ENCODE measurements at regions not wholly inside any gene's neighbourhood (a gene's known extent, or its start where the extent isn't known, plus 50 kb on each side); places are given as distances from the start of the nearest gene placed in this dataset.

DNA sequence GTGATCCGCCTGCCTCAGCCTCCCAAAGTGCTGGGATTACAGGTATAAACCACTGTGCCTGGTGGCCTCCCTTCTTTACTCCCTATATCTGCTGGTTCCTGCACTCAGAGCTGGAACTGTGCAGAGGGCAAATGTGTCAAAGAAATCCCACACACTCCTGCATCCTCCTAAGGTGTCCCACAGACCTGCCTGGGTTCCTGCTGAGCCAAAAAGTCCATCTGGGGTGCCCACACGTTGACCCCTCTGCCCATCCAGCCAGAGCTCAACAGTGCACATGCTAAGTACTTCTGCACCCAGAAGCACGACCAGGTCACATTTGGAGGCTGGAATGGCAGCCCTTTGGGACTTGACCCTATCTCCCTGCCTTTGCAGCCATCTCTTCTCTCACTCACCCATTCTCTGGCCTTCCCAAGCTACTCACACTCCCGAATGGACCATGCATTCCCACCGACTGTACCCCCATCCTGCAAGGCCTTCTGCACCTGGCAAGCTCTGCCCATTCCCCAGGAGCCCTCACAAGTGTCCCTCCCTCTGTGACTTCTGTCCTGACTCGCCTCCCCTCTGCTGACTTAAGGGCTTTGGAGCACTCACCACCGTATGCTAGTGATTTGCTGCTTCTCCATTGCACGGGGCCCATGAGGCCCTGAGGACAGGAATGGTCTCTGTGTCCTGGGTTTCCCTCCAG, 152.1 kb downstream of the KCTD15 start:
- no peak for DNase-seq

DNA sequence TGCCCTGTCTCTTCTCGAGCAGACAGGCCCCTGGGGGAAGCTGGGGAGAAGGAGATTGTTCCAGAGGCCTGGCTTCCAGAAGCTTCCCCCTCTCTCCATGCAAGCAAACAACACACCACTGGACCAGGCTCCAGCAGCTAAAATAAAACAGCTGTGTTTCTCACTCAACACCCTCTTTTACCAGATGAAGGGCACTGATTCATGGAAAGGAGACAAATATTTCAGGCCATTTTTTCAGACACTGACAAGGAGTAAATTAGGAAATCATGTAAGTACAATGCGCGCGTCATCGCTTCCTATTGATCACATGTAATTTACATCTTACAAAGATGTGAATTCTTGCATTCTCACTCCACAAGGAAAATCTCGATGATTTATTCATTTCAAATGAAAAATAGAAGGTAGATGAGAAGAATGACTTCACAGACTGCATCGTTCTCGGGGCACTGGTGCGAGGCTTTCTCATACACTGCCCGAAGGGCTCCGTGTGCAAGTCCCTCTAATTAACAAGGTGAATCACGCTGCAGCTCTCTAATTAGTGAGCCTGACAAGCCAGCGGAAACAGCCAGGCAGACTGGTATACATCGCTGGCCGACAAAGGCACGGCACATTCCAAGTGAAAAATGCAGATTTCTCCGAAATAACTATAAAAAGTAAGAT, 153.6 kb downstream of the KCTD15 start:
- DNase-seq, result no peak

DNA sequence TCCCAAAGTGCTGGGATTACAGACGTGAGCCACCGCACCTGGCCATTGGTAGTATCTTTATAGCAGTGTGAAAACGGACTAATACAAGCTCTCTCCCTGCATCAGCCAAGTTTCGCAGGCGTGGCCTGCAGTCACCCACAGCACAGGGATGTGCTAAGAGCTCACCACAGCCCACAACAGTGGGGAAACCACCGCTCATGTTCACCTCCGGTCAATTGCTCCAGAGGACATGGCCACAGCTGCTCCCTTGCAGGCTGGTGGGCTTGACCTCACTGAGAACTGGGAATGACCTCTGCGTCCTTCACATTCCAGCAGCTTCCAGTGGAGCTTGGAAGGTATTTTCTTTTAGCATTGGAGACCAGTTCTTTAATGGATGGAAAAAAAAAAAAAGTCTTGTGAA, 156.4 kb downstream of the KCTD15 start:
- no peak for DNase-seq

DNA sequence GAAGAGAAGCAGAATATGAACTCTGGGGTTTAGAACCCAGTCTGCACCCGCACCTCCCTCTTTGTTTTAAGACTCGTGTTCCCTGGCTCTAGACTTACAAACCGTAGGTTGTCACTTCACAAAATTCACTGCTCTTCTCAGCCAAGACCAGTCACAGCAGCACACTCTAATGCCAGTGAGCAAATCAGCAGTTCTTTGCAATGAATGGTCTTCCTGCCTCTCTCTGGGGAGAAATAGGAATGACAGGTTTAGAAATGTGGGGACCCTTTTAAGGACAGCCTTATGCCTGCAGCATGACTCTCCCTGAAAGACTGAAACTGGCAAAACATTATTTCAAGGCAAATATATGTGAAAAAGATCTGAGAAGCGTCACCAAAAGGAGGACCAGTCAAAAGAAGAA, 156.9 kb downstream of the KCTD15 start:
- no peak for DNase-seq

DNA sequence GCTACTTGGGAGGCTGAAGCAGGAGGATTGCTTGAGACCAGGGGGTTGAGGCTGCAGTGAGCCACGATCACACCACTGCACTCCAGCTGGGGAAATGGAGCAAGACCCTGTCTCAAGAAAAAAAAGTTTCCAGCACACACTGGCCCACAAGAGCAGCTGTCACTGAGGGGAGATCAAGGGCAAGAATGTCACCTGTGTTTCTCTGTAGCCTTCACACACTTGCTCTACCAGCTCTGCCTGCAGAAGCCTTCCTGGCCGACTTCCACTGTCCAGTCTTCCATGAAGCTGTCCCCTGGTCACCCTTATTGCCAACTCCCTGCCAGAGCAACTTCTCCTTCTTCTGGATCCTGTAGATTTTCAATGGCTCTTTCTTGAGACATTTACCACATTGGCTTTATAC, 158.0 kb downstream of the KCTD15 start:
- DNase-seq, result no peak

DNA sequence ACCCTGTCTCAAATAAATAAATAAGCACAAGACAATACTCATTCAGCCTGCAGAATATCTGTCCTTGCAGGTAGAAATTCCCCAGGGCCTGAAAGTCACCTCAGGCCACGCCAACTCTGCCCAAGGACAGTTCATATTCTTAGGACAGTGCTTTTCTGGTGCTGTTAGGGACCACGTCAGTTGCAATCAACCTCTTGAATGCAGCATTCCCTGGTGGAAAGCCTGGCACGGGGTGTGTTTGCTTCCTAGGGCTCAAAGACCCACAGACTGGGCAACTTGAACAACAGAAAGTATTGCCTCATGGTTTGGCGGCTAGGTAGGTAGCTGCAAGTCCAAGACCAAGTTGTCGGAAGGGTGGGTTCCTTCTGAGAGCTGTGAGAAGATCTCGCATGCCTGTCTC, 160.3 kb downstream of the KCTD15 start:
- no peak for DNase-seq

DNA sequence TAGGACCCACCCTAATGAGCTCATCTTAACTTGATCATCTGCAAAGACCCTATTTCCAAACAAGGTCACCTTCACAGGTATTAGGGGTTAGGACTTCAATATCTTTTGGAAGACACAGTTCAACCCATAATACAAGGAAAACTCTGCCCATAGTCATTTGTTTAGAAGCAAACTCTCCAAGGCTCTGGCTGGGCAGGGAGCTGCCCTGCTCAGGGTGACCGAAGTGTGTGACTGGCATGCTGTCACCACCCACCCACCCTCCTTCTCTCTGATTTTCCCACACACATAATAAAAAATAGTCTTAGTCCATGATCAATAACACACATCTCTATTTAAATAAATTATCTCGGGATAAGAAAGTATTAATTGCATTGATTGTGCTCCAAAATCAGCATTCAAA, 161.1 kb downstream of the KCTD15 start:
- DNase-seq, result no peak

DNA sequence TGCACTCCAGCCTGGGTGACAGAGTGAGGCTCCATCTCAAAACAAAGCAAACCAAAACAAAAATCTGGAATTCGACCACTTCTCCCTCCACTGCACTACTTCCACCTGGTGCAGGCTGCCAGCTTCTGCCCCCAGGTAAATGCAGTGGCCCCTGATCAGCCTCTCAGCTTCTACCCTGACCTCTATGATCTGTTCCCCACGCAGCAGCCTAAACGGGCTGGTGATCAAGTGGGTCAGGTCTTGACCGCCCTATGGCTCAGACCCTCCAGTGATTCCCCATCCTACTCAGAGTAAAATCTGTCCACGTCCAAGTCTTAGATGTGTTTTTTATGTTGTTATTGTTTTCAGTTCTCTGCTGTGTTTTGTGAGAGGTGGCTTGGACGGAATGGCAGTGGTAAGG, 163.9 kb downstream of the KCTD15 start:
- DNase-seq, result no peak

DNA sequence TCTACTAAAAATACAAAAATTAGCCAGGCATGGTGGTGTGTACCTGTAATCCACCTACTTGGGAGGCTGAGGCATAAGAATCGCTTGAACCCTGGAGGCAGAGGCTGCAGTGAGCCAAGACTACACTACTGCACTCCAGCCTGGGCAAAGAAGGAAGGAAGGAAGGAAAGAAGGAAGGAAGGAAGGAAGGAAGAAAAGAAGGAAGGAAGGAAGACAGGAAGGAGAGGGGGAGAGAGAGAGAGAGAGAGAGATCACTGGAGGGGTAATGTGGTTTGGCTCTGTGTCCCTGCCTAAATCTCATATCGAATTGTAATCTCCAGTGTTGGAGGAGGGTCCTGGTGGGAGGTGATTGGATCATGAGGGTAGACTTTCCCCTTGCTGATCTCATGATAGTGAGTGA, 165.5 kb downstream of the KCTD15 start:
- DNase-seq, result no peak

DNA sequence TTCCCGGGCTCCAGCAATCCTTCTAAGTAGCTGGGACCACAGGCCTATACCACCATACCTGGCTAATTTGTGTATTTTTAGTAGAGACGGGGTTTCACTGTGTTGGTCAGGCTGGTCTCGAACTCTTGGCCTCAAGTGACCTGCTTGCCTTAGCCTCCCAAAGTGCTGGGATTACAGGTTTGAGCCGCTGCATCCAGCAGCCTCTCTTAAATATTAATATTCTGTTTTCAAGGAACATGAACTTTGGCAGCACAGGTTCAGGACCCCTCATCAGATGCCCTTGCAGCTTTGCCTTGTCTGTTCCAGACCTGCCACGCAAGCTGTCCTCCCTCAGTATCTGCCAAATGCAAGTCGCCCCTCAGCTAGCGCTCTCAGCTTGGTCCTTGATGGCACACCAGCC, 166.8 kb downstream of the KCTD15 start:
- DNase-seq, result no peak

DNA sequence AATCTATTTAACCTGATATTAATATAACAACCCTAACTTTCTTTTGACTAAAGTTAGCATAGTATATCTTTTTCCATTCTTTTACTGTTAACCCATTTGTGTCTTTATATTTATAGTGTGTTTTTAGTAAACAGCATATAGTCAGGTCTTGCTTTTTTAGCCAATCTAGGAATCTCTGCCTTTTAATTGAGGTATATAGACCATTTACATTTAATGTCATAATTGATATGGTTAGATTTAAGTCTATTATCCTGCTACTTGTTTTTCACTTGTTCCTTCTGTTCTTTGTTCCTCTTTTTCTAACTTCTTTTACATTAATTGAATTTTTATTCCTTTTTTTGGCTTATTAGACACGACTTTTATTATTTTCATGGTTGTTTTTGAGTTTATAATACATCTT, 174.4 kb downstream of the KCTD15 start:
- no peak for DNase-seq

DNA sequence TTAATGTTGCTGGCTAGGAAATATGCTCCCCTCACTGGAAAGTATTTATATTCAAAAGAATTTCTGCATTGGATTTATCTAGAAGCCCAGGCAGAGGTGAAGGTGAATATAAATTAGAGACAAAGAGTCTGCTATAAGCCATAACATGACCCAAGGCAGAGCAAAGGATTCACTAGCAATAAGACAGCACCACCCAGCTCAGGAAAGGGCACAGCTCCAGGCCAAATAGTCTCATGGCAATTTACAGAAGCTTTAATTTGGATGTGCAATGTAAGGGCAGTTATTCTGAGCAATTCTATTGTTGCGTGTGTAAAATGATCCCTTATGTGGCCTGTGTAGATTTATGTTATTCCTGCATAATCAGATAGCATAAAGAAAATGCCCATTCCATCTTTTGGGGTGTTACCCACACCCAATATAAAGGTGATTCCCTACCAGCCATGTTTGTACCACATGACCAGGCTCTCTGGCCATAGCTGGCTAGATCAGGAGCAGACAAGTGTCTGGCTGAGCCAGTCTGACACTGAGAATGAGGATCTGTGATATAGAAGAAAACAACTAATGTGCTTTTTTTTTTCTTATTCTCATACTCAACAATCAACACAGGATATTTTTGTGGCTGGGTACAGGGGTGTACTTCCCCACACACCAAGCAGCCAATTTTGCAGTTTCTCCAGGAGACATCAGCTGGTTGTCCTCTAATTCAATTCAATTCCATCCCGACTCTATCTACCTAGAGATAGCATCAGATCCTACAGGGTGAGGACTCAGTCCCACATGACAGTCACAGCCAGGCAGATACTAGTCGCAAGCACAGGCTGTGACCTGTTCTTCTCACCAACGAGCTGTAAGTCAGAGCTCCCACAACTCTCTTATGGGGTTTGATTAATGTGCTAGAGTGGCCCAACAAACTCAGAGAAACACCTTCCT, 181.4 kb downstream of the KCTD15 start:
- no peak for DNase-seq

DNA sequence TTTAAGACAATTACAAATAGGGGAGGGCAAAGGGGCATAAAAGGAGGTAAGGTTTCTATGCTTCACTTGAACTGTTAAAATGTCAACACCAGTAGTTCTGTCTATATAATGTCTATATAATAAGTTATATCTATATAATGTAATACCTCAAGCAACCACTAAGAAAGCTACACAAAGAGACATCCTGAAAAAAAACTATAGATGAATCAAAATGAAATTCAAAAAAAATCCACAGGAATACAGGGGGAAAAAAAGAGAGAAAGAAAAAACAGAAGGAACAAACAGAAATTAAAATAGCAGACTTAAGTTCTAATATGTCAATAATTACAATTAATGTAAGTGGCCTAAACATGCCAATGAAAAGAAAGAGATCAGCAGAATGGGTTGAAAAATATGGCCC, 186.0 kb downstream of the KCTD15 start:
- no peak for DNase-seq

DNA sequence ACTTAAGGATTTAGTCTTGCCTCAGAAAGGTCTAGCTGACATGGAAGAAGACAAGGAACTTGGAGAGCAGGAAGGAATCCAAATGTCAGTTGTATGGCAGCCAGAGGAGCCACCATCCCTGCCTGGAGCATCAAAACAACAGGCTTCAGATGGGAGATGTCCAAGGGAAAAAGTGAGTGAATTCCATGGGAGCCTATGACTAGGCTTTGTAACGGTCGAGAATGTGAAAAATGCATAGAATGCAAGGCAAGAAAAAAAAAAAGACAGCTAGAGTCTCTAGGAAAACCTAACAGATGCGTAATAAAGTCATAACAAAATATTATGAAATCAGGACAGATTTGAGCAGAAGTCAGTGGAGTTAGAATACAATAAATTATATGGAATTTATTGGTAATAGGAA, 183.7 kb upstream of the LSM14A start:
- no peak for DNase-seq

DNA sequence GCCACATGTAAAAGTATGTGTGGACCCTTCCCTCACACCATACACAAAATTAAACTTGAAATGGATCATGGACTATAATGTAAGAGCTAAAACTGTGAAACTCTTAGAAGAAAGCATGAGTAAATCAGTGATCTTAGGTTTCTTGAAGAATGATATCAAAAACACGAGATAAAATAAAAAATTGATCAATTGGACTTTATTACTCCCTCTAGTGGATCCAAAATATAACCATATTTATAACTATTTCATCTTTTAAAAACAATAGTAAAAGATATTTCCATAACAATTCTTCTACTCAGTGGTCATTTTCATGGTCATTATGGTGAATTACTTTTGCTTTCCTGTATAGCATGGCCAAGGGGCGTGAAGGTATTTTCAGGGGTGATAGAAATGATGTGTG, 174.6 kb upstream of the LSM14A start:
- no peak for DNase-seq

DNA sequence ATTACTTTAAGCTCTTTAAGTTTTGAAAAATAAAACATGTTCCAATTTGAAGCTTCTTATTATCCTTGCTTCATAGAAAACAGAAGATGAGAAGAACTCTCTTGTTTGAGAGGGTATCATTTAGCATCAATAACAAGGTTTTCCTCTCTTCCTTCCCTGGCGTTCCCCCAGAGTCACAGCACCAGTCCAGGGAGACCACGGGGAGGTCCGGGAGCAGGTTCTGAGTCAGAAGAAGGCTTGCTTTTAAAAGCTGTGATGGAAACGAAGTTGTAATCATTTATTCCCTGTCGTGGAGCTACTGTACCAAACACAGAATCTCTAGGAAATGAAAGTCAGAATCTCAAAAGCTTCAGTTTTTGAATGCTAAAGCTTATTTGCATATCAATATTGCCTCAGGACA, 174.0 kb upstream of the LSM14A start:
- DNase-seq, result no peak

DNA sequence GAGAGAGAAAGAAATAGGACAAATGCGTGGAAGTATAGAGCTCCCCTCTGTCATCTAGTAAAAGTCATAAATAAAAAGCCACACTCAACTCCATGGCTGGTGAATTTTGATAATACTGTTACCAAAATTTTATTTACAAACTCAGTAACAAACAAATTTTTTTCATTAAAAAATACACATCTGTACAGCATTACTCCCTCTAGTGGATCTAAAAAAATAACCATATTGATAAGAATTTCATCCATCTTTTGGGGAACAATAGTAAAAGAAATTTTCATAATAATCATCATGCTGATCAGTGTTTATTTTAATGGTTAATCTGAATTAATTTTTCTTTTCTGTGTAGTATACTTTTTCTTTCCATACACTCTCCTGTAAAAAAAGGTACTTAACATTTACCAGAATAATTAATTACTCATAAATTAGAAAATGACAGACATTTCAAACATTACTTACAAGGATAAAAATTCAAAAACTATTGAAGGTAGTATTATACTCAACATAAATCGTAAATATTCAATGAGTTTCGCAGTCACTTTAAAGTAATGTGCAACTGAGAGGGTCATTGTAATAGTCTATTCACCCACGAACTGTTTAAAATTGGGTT, 173.5 kb upstream of the LSM14A start:
- no peak for DNase-seq

DNA sequence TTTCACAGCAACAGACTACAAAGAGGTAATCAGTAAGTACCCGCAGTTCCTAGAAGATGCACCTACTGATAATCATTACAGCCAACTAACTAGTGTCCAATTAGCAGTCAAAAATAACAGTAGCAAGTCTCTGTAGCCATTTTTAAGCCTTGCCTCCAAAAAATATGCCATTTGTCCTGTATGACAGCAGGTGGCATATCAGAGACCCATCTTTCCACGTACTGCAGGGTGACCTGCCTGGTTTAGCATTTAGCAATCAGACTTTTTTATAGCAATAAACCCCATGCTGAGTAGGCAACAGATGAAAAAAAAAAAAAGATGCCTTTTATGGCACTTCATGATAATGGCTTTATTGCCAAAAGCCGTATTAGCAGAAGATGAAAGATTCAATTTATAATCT, 155.3 kb upstream of the LSM14A start:
- DNase-seq, result no peak

DNA sequence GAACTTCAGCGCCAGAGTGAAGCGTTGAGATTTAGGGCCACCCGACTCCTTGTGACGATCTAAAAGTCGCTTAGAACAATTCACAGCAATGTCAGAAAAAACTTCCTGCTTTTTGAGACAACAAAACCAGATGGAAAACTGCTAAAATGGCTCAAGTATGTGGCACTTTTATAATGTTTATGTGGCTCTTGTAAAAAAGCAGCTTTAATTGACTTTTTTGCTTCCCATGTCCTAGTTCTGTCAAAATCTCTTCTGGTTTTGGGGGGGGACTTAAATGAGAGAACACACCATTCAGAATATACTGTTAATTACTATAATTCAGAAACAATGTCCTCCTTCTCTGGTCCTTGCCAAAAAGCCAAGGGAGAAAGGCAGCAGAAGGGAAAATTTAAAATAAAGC, 154.7 kb upstream of the LSM14A start:
- DNase-seq, result no peak

DNA sequence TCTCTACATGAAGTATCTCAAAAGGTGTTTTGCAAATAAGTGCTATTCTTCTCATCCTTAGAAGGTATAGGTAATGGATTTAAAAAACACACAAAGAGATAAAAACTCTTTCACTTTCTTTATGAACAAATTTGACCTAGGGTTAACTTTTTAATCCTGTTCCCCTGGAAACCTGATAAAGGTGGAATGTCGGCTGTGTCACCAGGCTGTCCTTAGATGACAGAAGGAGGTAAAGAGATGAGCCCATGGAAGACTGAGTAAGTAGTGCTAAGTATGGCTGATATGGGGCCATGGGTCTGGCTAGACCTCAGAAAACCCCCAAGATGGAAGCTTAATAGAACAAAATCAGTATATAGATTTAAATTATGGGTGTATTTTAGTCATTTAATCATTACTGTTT, 153.8 kb upstream of the LSM14A start:
- DNase-seq, result no peak

DNA sequence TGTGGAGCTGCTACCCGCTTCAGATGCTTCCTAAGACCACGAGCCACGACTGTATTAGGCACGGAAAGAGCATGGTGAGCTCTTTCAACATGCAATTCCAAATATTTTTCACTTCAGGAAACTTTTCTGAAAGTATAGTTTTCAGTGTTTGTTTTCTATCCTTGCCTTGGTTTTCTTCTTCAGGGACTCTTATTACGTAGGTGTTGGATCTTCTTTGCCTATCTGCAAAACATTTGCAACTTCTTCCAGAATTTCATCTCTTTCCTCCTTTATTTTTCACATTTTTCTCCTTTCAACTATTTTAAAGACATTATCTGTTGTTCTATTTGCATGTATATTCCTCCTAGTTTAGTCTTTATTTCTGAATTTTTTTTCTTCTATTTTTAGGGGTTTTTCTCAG, 148.9 kb upstream of the LSM14A start:
- DNase-seq, result no peak

DNA sequence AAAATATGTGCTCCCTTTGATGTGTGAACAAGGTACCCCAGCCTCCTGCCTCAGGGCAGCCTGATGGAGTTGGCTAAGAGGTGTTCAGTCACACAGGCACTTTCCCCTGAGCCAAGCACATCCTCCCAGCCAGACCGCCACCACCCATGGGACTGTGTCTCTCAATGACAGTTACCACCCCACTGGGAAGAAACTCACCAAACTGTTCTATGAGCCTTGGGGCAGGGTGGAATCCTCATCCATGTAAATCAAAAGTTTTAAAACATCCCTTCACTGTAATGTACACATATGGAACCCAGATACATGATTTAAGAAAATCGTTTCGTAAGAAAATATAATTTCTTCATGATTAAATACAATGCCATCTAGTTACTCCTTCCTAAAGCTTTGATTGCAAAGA, 138.4 kb upstream of the LSM14A start:
- no peak for DNase-seq

DNA sequence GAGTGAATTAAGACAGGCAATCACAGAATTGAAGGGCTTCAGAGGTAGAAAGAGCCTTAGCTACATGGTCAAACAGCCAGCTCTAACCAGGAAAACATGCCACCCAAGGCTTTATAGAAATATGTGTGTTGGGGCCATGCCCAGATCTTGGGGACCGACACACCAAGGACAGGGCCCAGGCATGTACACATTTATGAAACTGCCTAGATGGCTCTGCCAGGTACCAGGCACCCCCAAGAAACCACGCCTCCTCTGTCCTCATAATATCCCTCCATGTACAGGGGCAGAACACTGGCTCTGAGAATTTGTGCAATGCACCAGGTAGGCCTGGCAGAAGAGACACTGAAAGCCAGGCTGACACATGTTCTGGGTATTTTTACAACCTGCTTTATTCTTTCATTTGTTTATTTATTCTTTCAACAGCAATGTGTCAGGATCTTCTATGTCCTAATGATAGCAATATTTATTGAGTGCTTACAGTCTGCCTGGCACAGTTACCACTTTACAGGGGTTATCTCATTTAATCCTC, 137.9 kb upstream of the LSM14A start:
- no peak for DNase-seq

All from NCI-H82 (cell line).